Activated CD4-positive, alpha-beta T cell treated with anti-CD3 and anti-CD28 coated beads for 36 hours (primary cell): ENCODE measurements at regions not wholly inside any gene's neighbourhood (a gene's known extent, or its start where the extent isn't known, plus 50 kb on each side); places are given as distances from the start of the nearest gene placed in this dataset.

Source experiments
- ATAC-seq: fragments of 200-7000 bp; cut with Tn5 transposase; one replicate; pipeline ENCODE4 v1.10.0; 2021; ENCODE audit warnings: mild to moderate bottlenecking, moderate library complexity
- CTCF ChIA-PET: fragments of 350-600 bp; sonication (Branson Sonifier 250); formaldehyde crosslinking; loops from one replicate; lab custom pipeline; 2021; ENCODE audit warnings: antibody characterized with exemption; lab: Charles Lee
- POLR2A ChIA-PET: fragments of 350-600 bp; sonication (Branson Sonifier 250); formaldehyde crosslinking; loops from one replicate; lab custom pipeline; 2021; ENCODE audit warnings: antibody characterized with exemption, inconsistent platforms; lab: Charles Lee
- DNase-seq: peaks from one replicate; pipeline ENCODE4 v3.0.0-alpha.2; 2020
- H3K27ac Mint-ChIP-seq: one replicate; pipeline ENCODE4 v1.8.0; 2021; ENCODE audit warnings: mixed read lengths
- H3K27me3 Mint-ChIP-seq: one replicate; pipeline ENCODE4 v1.8.0; 2021; ENCODE audit warnings: mixed read lengths
- H3K36me3 Mint-ChIP-seq: one replicate; pipeline ENCODE4 v1.8.0; 2021; ENCODE audit warnings: low read depth, mixed read lengths
- H3K4me1 Mint-ChIP-seq: one replicate; pipeline ENCODE4 v1.8.0; 2021; ENCODE audit warnings: mixed read lengths
- H3K4me3 Mint-ChIP-seq: one replicate; pipeline ENCODE4 v1.8.0; 2021; ENCODE audit warnings: mild to moderate bottlenecking, moderate library complexity, mixed read lengths
- H3K9me3 Mint-ChIP-seq: one replicate; pipeline ENCODE4 v1.8.0; 2021; ENCODE audit warnings: low read depth, mixed read lengths
- intact Hi-C, 2 experiments: fragments of 100-400 bp; cut with DNase I in 1 of 2; cut with micrococcal nuclease in 1 of 2; formaldehyde crosslinking; loops; one replicate each; pipeline versions ENCODE4 v1.14.2 to v1.15.1; 2022 to 2024; cut with DNase I, micrococcal nuclease

DNA sequence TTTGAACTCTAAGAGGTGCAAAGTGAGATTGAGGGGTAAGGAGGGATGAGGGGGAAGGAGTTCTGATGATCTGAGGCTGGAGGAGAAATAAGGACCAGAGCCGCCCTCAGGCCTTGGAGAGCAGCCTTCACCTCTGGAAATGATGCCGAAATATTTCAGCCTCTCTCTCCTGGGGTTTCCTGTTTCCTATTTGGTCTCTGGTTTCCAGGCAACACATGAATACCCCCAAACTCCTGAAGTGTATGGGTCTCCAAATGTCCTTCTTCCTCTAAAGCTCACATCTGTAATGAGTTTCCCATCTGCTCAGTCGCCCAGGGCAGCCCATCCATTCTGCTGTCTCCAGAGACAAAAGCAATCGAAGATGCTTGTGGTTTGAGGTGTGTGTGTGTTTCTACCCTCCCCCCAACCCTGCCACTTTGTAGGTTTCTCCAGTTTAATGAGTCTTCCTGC lies 52.0 kb upstream of the FAM20B start:
- Mint-ChIP-seq H3K27me3 (no peaks in the 10 kb centered on the region), H3K4me3 (no peak overlapping the region), H3K36me3 (no peaks in the 10 kb centered on the region), H3K27ac (no peak overlapping the region), H3K4me1 (peaks cover 4% of the 10 kb centered on the region), H3K9me3 (peaks cover 13% of the 10 kb centered on the region)
- intact Hi-C loops, result no loop called here
- DNase-seq (no peak), ATAC-seq (no peak)
- POLR2A ChIA-PET, result no interaction called here
- CTCF ChIA-PET, result interaction anchor here (1.5 kb wide), 1 partner anchor 30 kb away, joined by 5 read pairs; no protein-coding TSS in a partner anchor
